SK-N-SH (cell line): ENCODE measurements at regions not wholly inside any gene's neighbourhood (a gene's known extent, or its start where the extent isn't known, plus 50 kb on each side); places are given as distances from the start of the nearest gene placed in this dataset.

Experiments used
- CTCF ChIA-PET: fragments of 300-600, 350-600 bp; formaldehyde crosslinking; extraction: SDS; loops from one replicate; lab custom pipeline; 2021; lab: Yijun Ruan, JAX
- POLR2A ChIA-PET: fragments of 350-600 bp; sonication (Branson Sonifier 250); formaldehyde crosslinking; extraction: SDS; loops from one replicate; lab custom pipeline; 2020; ENCODE audit warnings: antibody characterized with exemption, inconsistent platforms; lab: Yijun Ruan, JAX
- DNase-seq: peaks from one replicate; pipeline ENCODE4 v3.0.0; 2012
- H2AFZ ChIP-seq: fragments of 200-600 bp; sonication (generic); 2 replicates; pipeline ENCODE4 v1.8.1; 2016; ENCODE audit warnings: antibody characterized with exemption, mild to moderate bottlenecking, low read depth
- H3F3A ChIP-seq: fragments of 200-600 bp; sonication (generic); replicated peaks from 2 replicates; pipeline ENCODE3; 2016; ENCODE audit warnings: antibody characterized with exemption, mild to moderate bottlenecking; ENCODE audit not compliant: insufficient read depth
- H3K27ac ChIP-seq, 2 experiments: fragments of 200-500 bp in 1 of 2; fragments of 200-600 bp in 1 of 2; sonication (Bioruptor generic) in 1 of 2; sonication (generic), shearing (Covaris generic) in 1 of 2; 2 replicates each; pipeline versions ENCODE4 v1.5.1 to v1.6.1; 2014 to 2016; ENCODE audit warnings: low read depth in 2 of 2, inconsistent platforms in 1 of 2, low read length in 1 of 2, mild to moderate bottlenecking in 1 of 2, mixed read lengths in 1 of 2
- H3K27me3 ChIP-seq: fragments of 200-600 bp; sonication (generic), shearing (Covaris generic); 2 replicates; pipeline ENCODE4 v1.6.1; 2016; ENCODE audit warnings: mixed run types; ENCODE audit not compliant: insufficient read depth
- H3K36me3 ChIP-seq, 2 experiments: fragments of 200-500 bp in 1 of 2; fragments of 200-600 bp in 1 of 2; sonication (Bioruptor generic) in 1 of 2; sonication (generic) in 1 of 2; replicated peaks in 1 of 2; 2 replicates each; pipeline versions ENCODE3 to v1.5.1; 2014 to 2016; ENCODE audit warnings: low read length in 1 of 2, mild to moderate bottlenecking in 1 of 2; ENCODE audit not compliant: insufficient read depth in 2 of 2, control insufficient read depth in 1 of 2
- H3K4me1 ChIP-seq, 2 experiments: fragments of 200-500 bp in 1 of 2; fragments of 200-600 bp in 1 of 2; sonication (Bioruptor generic) in 1 of 2; sonication (generic), shearing (Covaris generic) in 1 of 2; 2 replicates each; pipeline versions ENCODE4 v1.5.1 to v1.6.1; 2014 to 2016; ENCODE audit warnings: low read depth in 1 of 2, low read length in 1 of 2, mixed run types in 1 of 2; ENCODE audit not compliant: insufficient read depth in 2 of 2, control insufficient read depth in 1 of 2
- H3K4me2 ChIP-seq: fragments of 200-600 bp; sonication (generic), shearing (Covaris generic); 2 replicates; pipeline ENCODE4 v1.6.1; 2017; ENCODE audit warnings: mixed run types
- H3K4me3 ChIP-seq, 2 experiments: fragments of 200-500 bp in 1 of 2; fragments of 200-600 bp in 1 of 2; sonication (Bioruptor generic) in 1 of 2; sonication (generic), shearing (Covaris generic) in 1 of 2; 2 replicates each; pipeline versions ENCODE4 v1.5.1 to v1.8.1; 2014 to 2016; ENCODE audit warnings: low read depth in 2 of 2, inconsistent platforms in 1 of 2, low read length in 1 of 2, mild to moderate bottlenecking in 1 of 2, mixed read lengths in 1 of 2, moderate library complexity in 1 of 2
- H3K79me2 ChIP-seq: fragments of 200-600 bp; sonication (generic); 2 replicates; pipeline ENCODE4 v1.8.1; 2017; ENCODE audit warnings: mild to moderate bottlenecking; ENCODE audit not compliant: insufficient read depth
- H3K9ac ChIP-seq: fragments of 200-600 bp; sonication (generic); 2 replicates; pipeline ENCODE4 v1.6.1; 2017; ENCODE audit warnings: mixed run types
- H3K9me2 ChIP-seq: fragments of 200-600 bp; sonication (generic); 2 replicates; pipeline ENCODE4 v1.6.1; 2017; ENCODE audit warnings: mixed run types
- H3K9me3 ChIP-seq: fragments of 200-600 bp; sonication (generic); 2 replicates; pipeline ENCODE4 v1.6.1; 2017; ENCODE audit warnings: mixed run types, mild to moderate bottlenecking, moderate library complexity
- H4K20me1 ChIP-seq: fragments of 200-600 bp; sonication (generic); 2 replicates; pipeline ENCODE4 v1.6.1; 2017; ENCODE audit warnings: mild to moderate bottlenecking, mixed run types; ENCODE audit not compliant: insufficient read depth
- EP300 ChIP-seq, 2 experiments: IDR thresholded peaks; 2 replicates each; pipeline versions ENCODE4 v1.4.0 to v1.6.1; 2012; ENCODE audit warnings: borderline replicate concordance in 1 of 2, low read depth in 1 of 2, low read length in 1 of 2
- FOSL2 ChIP-seq: IDR thresholded peaks from 2 replicates; pipeline ENCODE4 v1.4.0; 2012; ENCODE audit warnings: low read depth, mild to moderate bottlenecking, moderate library complexity, borderline replicate concordance
- FOXJ3 ChIP-seq: sonication (generic); formaldehyde crosslinking; IDR thresholded peaks from 2 replicates; pipeline ENCODE4 v1.5.1; 2020; ENCODE audit warnings: mild to moderate bottlenecking, missing genetic modification reagents
- GATA2 ChIP-seq: sonication (generic); formaldehyde crosslinking; IDR thresholded peaks from 2 replicates; pipeline ENCODE4 v1.5.0; 2020; ENCODE audit warnings: mild to moderate bottlenecking, missing genetic modification reagents
- MXI1 ChIP-seq: IDR thresholded peaks from 2 replicates; pipeline ENCODE4 v1.6.1; 2012; ENCODE audit warnings: mild to moderate bottlenecking, low read depth, low read length, improper control_type of control experiment
- NRF1 ChIP-seq: IDR thresholded peaks from 2 replicates; pipeline ENCODE4 v1.6.1; 2012; ENCODE audit warnings: low read depth, mild to moderate bottlenecking, low read length
- POLR2AphosphoS5 ChIP-seq: IDR thresholded peaks from 2 replicates; pipeline ENCODE4 v1.6.1; 2012; ENCODE audit warnings: low read depth, low read length
- TAF1 ChIP-seq: IDR thresholded peaks from 2 replicates; pipeline ENCODE4 v1.6.1; 2012; ENCODE audit warnings: low read depth, mild to moderate bottlenecking, low read length, moderate library complexity, borderline replicate concordance
- TCF12 ChIP-seq: IDR thresholded peaks from 2 replicates; pipeline ENCODE4 v1.4.0; 2012
- WGBS: methylation state at CpG from one replicate; pipeline ENCODE4 v1.1.6; 2017; ENCODE audit warnings: low lambda C conversion rate; 5-methylcytosine and 5-hydroxymethylcytosine counted together
- TF ChIP-seq, protein P1 (sequence below): fragments of 200-600 bp; sonication (generic); IDR thresholded peaks from 2 replicates; pipeline ENCODE4 v1.6.1; 2017; ENCODE audit warnings: antibody characterized with exemption, mild to moderate bottlenecking, moderate library complexity
- TF ChIP-seq, protein P2 (sequence below): fragments of 150-350 bp; IDR thresholded peaks from 2 replicates; pipeline ENCODE4 v1.6.1; 2016; ENCODE audit warnings: mild to moderate bottlenecking, low read depth, low read length
- TF ChIP-seq, protein P3 (sequence below): IDR thresholded peaks from 2 replicates; pipeline ENCODE4 v1.4.0; 2012; ENCODE audit warnings: low read depth, borderline replicate concordance
- TF ChIP-seq, protein P4 (sequence below): IDR thresholded peaks from 2 replicates; pipeline ENCODE4; 2012

DNA sequence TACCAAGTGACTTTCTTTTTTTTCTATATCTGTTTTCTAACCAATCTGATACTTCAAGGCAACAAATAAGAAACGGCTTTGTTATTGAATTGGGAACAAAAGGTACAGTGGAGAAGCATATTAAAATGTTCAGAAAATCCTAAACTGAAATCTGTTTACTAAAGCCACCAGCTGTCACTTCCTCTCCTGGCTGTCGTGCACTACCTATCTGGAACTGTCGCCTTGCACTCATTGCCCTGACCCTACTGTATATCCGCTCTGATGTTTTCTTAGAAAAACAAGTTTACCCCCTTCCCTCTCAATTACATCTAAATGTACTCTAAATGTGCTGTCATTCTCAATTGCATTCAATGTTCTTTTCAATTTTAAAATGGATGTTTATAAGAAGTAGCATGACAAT lies 439.8 kb upstream of the ARRDC4 start:
- Histone ChIP-seq H2AFZ (no peak overlapping the region), H3K4me2 (no peak overlapping the region), H3K36me3 (no peaks in the 10 kb centered on the region), H3K27me3 (no peaks in the 10 kb centered on the region), H3K4me3 (no peak overlapping the region), H4K20me1 (no peaks in the 10 kb centered on the region), H3F3A (no peaks in the 10 kb centered on the region), H3K9ac (no peak overlapping the region), H3K9me2 (no peaks in the 10 kb centered on the region), H3K79me2 (no peaks in the 10 kb centered on the region), H3K4me1 (no peaks in the 10 kb centered on the region), H3K9me3 (no peaks in the 10 kb centered on the region), H3K27ac (no peak overlapping the region)
- 5% methylated on average over 4 of the region's 4 CpGs for WGBS
- TF ChIP-seq TAF1 = no peak
- TF ChIP-seq, protein P1, sequence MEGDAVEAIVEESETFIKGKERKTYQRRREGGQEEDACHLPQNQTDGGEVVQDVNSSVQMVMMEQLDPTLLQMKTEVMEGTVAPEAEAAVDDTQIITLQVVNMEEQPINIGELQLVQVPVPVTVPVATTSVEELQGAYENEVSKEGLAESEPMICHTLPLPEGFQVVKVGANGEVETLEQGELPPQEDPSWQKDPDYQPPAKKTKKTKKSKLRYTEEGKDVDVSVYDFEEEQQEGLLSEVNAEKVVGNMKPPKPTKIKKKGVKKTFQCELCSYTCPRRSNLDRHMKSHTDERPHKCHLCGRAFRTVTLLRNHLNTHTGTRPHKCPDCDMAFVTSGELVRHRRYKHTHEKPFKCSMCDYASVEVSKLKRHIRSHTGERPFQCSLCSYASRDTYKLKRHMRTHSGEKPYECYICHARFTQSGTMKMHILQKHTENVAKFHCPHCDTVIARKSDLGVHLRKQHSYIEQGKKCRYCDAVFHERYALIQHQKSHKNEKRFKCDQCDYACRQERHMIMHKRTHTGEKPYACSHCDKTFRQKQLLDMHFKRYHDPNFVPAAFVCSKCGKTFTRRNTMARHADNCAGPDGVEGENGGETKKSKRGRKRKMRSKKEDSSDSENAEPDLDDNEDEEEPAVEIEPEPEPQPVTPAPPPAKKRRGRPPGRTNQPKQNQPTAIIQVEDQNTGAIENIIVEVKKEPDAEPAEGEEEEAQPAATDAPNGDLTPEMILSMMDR = no peak
- no peak for TF ChIP-seq FOSL2
- no peak for TF ChIP-seq POLR2AphosphoS5
- TF ChIP-seq EP300 (IDR thresholded peaks at IDR 0.05; ENCODE audit: borderline replicate concordance in 1 of 2, low read depth in 1 of 2, low read length in 1 of 2) = no peak
- no peak for TF ChIP-seq NRF1
- TF ChIP-seq FOXJ3 (CRISPR knock-in tag) = no peak
- TF ChIP-seq, protein P2, sequence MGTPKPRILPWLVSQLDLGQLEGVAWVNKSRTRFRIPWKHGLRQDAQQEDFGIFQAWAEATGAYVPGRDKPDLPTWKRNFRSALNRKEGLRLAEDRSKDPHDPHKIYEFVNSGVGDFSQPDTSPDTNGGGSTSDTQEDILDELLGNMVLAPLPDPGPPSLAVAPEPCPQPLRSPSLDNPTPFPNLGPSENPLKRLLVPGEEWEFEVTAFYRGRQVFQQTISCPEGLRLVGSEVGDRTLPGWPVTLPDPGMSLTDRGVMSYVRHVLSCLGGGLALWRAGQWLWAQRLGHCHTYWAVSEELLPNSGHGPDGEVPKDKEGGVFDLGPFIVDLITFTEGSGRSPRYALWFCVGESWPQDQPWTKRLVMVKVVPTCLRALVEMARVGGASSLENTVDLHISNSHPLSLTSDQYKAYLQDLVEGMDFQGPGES = no peak
- no peak for TF ChIP-seq TCF12
- no peak for TF ChIP-seq GATA2 (CRISPR knock-in tag)
- TF ChIP-seq, protein P3, sequence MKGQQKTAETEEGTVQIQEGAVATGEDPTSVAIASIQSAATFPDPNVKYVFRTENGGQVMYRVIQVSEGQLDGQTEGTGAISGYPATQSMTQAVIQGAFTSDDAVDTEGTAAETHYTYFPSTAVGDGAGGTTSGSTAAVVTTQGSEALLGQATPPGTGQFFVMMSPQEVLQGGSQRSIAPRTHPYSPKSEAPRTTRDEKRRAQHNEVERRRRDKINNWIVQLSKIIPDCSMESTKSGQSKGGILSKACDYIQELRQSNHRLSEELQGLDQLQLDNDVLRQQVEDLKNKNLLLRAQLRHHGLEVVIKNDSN = no peak
- no peak for TF ChIP-seq MXI1
- TF ChIP-seq, protein P4, sequence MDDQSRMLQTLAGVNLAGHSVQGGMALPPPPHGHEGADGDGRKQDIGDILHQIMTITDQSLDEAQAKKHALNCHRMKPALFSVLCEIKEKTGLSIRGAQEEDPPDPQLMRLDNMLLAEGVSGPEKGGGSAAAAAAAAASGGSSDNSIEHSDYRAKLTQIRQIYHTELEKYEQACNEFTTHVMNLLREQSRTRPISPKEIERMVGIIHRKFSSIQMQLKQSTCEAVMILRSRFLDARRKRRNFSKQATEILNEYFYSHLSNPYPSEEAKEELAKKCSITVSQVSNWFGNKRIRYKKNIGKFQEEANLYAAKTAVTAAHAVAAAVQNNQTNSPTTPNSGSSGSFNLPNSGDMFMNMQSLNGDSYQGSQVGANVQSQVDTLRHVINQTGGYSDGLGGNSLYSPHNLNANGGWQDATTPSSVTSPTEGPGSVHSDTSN = no peak
- no peak for DNase-seq
- POLR2A ChIA-PET = no interaction called here
- CTCF ChIA-PET = no interaction called here
